ENCODE measurements at regions not wholly inside any gene's neighbourhood (a gene's known extent, or its start where the extent isn't known, plus 50 kb on each side); places are given as distances from the start of the nearest gene placed in this dataset.

GRCh38 chr3:164655462-164655861 is 422.8 kb downstream of the SI start:
- no peak for TF ChIP-seq ATF2 (tag by site-specific recombination; IDR thresholded peaks at IDR 0.05; ENCODE audit: low read depth)
- no peak for TF ChIP-seq CTCF (tag by site-specific recombination; IDR thresholded peaks at IDR 0.05)
- TF ChIP-seq ZNF274 (IDR thresholded peaks at IDR 0.05; ENCODE audit: low read length): no peak
- no peak for TF ChIP-seq ZNF274 (tag by site-specific recombination; IDR thresholded peaks at IDR 0.05; ENCODE audit: borderline replicate concordance)

Data from HEK293 (cell line).